CD8-positive, alpha-beta memory T cell (primary cell): ENCODE measurements at regions not wholly inside any gene's neighbourhood (a gene's known extent, or its start where the extent isn't known, plus 50 kb on each side); places are given as distances from the start of the nearest gene placed in this dataset.

ENCODE experiments used
- CTCF ChIA-PET: fragments of 350-600 bp; sonication (Branson Sonifier 250); formaldehyde crosslinking; loops from one replicate; lab custom pipeline; 2021; ENCODE audit warnings: antibody characterized with exemption; lab: Charles Lee
- POLR2A ChIA-PET: fragments of 350-600 bp; sonication (Branson Sonifier 250); formaldehyde crosslinking; loops from one replicate; lab custom pipeline; 2021; ENCODE audit warnings: antibody characterized with exemption; lab: Charles Lee
- DNase-seq, 5 donors: peaks; one replicate each; pipeline versions ENCODE4 v3.0.0 to v3.0.0-alpha.2; 2020 to 2022; ENCODE audit warnings: mixed read lengths in 1 of 5
- H3K27ac ChIP-seq: one replicate; pipeline ENCODE4 v1.7.0; 2013; ENCODE audit warnings: low read depth, mild to moderate bottlenecking, low read length, moderate library complexity
- H3K27me3 ChIP-seq: 2 replicates; pipeline ENCODE4 v1.7.0; 2013; ENCODE audit warnings: low read length, mild to moderate bottlenecking; ENCODE audit not compliant: insufficient read depth, poor library complexity, severe bottlenecking
- H3K36me3 ChIP-seq: 2 replicates; pipeline ENCODE4 v1.7.0; 2013; ENCODE audit warnings: mild to moderate bottlenecking, low read length, moderate library complexity; ENCODE audit not compliant: insufficient read depth
- H3K4me1 ChIP-seq: 2 replicates; pipeline ENCODE4 v1.7.0; 2013; ENCODE audit warnings: mild to moderate bottlenecking, low read length, moderate library complexity; ENCODE audit not compliant: insufficient read depth
- H3K4me3 ChIP-seq: 2 replicates; pipeline ENCODE4 v1.7.0; 2013; ENCODE audit warnings: mild to moderate bottlenecking, low read length
- H3K9me3 ChIP-seq: 2 replicates; pipeline ENCODE4 v1.7.0; 2013; ENCODE audit warnings: mild to moderate bottlenecking, low read length
- H3K27ac Mint-ChIP-seq, 8 donors: one replicate each; pipeline ENCODE4 v1.8.0; 2020 to 2021; ENCODE audit warnings: mixed read lengths in 8 of 8, mild to moderate bottlenecking in 6 of 8, inconsistent platforms in 3 of 8, moderate library complexity in 3 of 8
- H3K27me3 Mint-ChIP-seq, 2 donors: one replicate each; pipeline ENCODE4 v1.8.0; 2020 to 2021; ENCODE audit warnings: mixed read lengths in 2 of 2, mild to moderate bottlenecking in 1 of 2, moderate library complexity in 1 of 2
- H3K36me3 Mint-ChIP-seq, 3 donors: one replicate each; pipeline ENCODE4 v1.8.0; 2020 to 2021; ENCODE audit warnings: mixed read lengths in 3 of 3, inconsistent platforms in 1 of 3, mild to moderate bottlenecking in 1 of 3
- H3K4me1 Mint-ChIP-seq, 3 donors: one replicate each; pipeline ENCODE4 v1.8.0; 2020 to 2021; ENCODE audit warnings: mixed read lengths in 3 of 3, inconsistent platforms in 1 of 3, mild to moderate bottlenecking in 1 of 3
- H3K4me3 Mint-ChIP-seq, 7 donors: one replicate each; pipeline ENCODE4 v1.8.0; 2020 to 2021; ENCODE audit warnings: mixed read lengths in 7 of 7, mild to moderate bottlenecking in 6 of 7, moderate library complexity in 4 of 7, inconsistent platforms in 2 of 7
- H3K9me3 Mint-ChIP-seq, 5 donors: one replicate each; pipeline ENCODE4 v1.8.0; 2020 to 2022; ENCODE audit warnings: mixed read lengths in 5 of 5, mild to moderate bottlenecking in 3 of 5, moderate library complexity in 2 of 5, inconsistent platforms in 1 of 5

DNA sequence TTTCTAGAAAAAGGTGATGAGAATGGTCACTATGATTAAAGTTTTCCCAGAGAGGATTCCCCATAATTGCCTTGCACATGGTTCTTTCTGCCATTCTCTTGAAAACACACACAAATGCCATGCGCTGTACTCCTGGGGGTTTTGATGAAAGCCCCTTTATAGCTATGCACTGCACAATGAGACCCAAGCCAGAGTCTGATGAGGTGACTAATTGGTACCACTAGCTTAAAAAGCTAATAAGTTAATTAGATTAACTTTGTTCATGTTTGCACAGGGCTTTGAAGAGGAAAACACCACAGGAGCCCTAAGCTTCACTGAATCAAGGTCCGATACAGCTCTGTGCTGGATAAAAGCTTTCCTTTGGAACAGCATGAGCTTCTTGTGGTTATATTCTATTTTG lies 132.2 kb downstream of the NKX6-1 start:
- DNase-seq = no peak
- H3K4me1 Mint-ChIP-seq = no peaks in the 10 kb centered on the region
- no peak overlapping the region for H3K27ac Mint-ChIP-seq
- no peaks in the 10 kb centered on the region for H3K36me3 Mint-ChIP-seq
- no peaks in the 10 kb centered on the region for H3K36me3 ChIP-seq
- ChIA-PET CTCF (no interaction called here), POLR2A (no interaction called here)
- no peaks in the 10 kb centered on the region for H3K9me3 ChIP-seq
- H3K27ac ChIP-seq = no peak overlapping the region
- no peaks in the 10 kb centered on the region for H3K4me1 ChIP-seq
- H3K4me3 Mint-ChIP-seq = no peak overlapping the region
- H3K4me3 ChIP-seq = no peak overlapping the region
- no peaks in the 10 kb centered on the region for H3K27me3 ChIP-seq
- H3K9me3 Mint-ChIP-seq = peaks cover 0 to 5% (median 0%) of the 10 kb centered on the region in 5 donors
- peaks cover 0 to 7% of the 10 kb centered on the region in 2 donors for H3K27me3 Mint-ChIP-seq

DNA sequence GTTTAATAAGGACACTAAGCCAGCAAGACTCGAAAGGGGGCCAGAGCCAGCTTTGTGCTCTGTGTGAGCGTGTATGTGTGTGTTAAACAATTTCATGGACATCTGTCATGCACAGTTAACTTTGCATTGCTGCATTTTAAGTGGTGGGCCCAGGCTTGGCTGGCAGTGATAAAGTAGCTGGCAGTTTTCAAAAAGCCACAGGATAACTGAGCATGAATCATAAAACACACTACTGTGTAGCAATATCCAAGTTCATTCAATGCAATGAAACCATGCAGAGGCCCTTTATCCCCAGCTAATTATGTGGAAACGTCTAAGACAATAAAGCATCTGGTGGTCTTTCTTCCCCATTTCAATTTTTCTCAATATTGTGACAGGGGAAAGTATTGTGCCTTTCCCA lies 132.9 kb downstream of the NKX6-1 start:
- ChIA-PET CTCF (no interaction called here), POLR2A (no interaction called here)
- Mint-ChIP-seq H3K4me3 (no peak overlapping the region), H3K27me3 (peaks cover 0 to 7% of the 10 kb centered on the region in 2 donors), H3K9me3 (peaks cover 0 to 11% (median 2%) of the 10 kb centered on the region in 5 donors), H3K4me1 (no peaks in the 10 kb centered on the region), H3K36me3 (peaks cover 0 to 5% (median 0%) of the 10 kb centered on the region in 3 donors), H3K27ac (no peak overlapping the region)
- Histone ChIP-seq H3K4me3 (no peak overlapping the region), H3K27me3 (no peaks in the 10 kb centered on the region), H3K36me3 (no peaks in the 10 kb centered on the region), H3K27ac (no peak overlapping the region), H3K9me3 (no peaks in the 10 kb centered on the region), H3K4me1 (no peaks in the 10 kb centered on the region)
- DNase-seq = no peak

DNA sequence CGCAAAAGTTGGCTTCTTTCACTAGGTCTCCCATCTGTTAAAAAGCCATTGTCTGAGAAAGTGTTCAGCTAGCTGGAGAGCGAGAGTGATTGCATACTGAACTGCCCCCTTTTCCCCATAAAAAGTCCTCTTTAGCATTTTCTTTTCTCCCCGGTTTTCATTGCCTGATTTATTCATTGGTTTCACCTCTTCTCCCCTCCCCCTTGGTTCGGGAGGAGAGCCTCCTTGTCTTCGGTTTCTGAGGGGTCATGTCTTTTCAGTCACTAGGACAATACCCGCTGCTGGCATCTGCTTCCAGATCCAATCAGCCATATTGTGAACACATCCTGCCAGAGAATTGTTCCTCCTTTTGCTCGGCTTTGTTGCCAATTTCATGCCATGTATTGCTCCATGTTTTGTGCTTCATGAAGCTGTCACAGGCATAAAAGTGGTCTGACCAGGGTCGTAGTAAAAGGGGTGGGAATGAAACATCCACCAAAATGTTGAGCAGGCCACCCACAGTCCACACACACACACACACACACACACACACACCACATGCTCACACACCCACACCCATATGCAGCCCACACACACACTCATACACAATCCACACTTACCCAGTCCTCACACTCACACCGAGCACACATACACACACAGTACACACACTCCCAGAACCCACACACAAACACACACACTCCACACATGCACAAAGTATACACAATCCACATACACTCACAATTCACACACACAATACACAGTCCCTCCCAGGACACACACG lies 136.0 kb downstream of the NKX6-1 start:
- Mint-ChIP-seq H3K27ac (no peak overlapping the region), H3K9me3 (peaks cover 0 to 14% (median 5%) of the 10 kb centered on the region in 5 donors), H3K4me3 (no peak overlapping the region), H3K36me3 (peaks cover 0 to 5% (median 0%) of the 10 kb centered on the region in 3 donors), H3K27me3 (peaks cover 0 to 7% of the 10 kb centered on the region in 2 donors), H3K4me1 (no peaks in the 10 kb centered on the region)
- DNase-seq = no peak
- H3K27ac ChIP-seq = no peak overlapping the region
- H3K4me1 ChIP-seq = no peaks in the 10 kb centered on the region
- H3K27me3 ChIP-seq = no peaks in the 10 kb centered on the region
- no peaks in the 10 kb centered on the region for H3K9me3 ChIP-seq
- H3K4me3 ChIP-seq = no peak overlapping the region
- POLR2A ChIA-PET = no interaction called here
- no peaks in the 10 kb centered on the region for H3K36me3 ChIP-seq
- CTCF ChIA-PET = no interaction called here

DNA sequence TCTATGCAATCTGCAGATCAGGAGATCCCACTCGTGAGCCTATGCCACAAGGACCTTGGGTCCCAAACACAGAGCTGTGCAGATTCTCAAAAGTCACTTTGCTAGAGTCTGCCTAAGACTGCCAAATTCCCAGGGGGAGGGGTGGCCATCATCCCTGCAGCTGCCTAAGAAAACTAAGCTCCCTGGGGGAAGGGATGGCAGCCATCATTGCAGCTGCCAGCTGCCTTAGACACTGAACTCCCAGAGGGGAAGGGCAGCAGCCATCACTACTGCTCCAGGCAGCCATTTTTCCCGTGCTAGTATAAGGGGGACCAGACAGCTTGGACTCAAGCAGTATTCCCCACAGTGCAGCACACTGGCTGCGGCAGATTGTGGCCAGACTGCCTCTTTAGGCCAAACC lies 156.9 kb downstream of the NKX6-1 start:
- no peak overlapping the region for H3K4me3 ChIP-seq
- POLR2A ChIA-PET = no interaction called here

DNA sequence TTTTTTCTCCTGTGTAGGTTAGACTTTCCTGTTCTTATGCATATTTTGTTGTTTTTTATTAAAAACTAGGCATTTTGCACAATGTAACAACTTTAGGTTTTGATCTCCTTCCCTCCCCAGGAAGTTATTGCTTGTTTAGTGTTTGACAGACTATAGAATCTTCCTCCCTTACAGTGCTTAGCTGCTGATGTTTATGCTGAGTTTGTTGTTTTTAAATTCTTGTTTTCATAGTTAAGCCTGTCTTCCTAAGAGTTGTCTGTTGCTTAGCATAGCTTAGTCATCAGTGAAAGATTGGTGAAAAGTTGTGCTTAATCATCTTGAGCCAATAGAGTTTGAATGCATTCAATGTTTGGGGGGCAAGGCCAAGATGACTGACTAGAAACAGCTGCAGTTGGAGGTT lies 157.5 kb downstream of the NKX6-1 start:
- no peaks in the 10 kb centered on the region for H3K4me1 ChIP-seq
- H3K9me3 ChIP-seq = no peaks in the 10 kb centered on the region
- H3K36me3 ChIP-seq = no peaks in the 10 kb centered on the region
- peaks cover 9 to 28% (median 16%) of the 10 kb centered on the region in 5 donors for H3K9me3 Mint-ChIP-seq
- DNase-seq = no peak
- H3K27ac Mint-ChIP-seq = no peak overlapping the region
- H3K27me3 ChIP-seq = no peaks in the 10 kb centered on the region
- no peak overlapping the region for H3K27ac ChIP-seq
- H3K36me3 Mint-ChIP-seq = no peaks in the 10 kb centered on the region
- no peaks in the 10 kb centered on the region for H3K27me3 Mint-ChIP-seq
- H3K4me3 ChIP-seq = no peak overlapping the region
- no peak overlapping the region for H3K4me3 Mint-ChIP-seq
- ChIA-PET CTCF (no interaction called here), POLR2A (no interaction called here)
- no peaks in the 10 kb centered on the region for H3K4me1 Mint-ChIP-seq

More for the DNA sequence above, 156.9 kb downstream of the NKX6-1 start:
- H3K36me3 Mint-ChIP-seq = no peaks in the 10 kb centered on the region
- Histone ChIP-seq H3K36me3 (no peaks in the 10 kb centered on the region), H3K4me1 (no peaks in the 10 kb centered on the region), H3K27me3 (no peaks in the 10 kb centered on the region), H3K9me3 (no peaks in the 10 kb centered on the region), H3K27ac (no peak overlapping the region)
- DNase-seq = no peak
- H3K27me3 Mint-ChIP-seq = no peaks in the 10 kb centered on the region
- CTCF ChIA-PET = no interaction called here
- no peaks in the 10 kb centered on the region for H3K4me1 Mint-ChIP-seq
- H3K27ac Mint-ChIP-seq = no peak overlapping the region
- H3K9me3 Mint-ChIP-seq = peaks cover 9 to 28% (median 16%) of the 10 kb centered on the region in 5 donors
- no peak overlapping the region for H3K4me3 Mint-ChIP-seq

DNA sequence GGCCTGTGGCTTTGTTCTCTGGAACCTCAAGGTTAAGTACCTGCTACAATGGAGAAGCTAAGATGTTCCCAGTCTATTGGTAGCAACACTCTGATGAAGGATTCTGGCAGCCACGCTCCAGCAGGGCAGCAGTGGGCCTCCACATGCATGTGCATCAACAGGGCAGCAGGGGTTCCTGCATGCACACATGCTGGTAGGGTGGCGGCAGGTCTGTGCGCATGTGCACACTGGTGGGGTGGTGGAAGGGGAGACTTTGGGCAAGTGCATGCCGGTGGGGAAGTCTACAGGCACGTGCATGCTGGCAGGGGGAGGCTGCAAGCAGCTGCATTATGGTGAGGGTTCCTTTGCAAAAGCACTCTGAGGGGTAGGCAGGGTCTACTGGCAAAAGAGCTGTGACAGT lies 160.7 kb downstream of the NKX6-1 start:
- Mint-ChIP-seq H3K9me3 (peaks cover 5 to 29% (median 9%) of the 10 kb centered on the region in 5 donors), H3K27ac (no peak overlapping the region), H3K4me1 (no peaks in the 10 kb centered on the region), H3K27me3 (no peaks in the 10 kb centered on the region), H3K36me3 (no peaks in the 10 kb centered on the region), H3K4me3 (no peak overlapping the region)
- no peak for DNase-seq
- ChIA-PET CTCF (no interaction called here), POLR2A (no interaction called here)
- Histone ChIP-seq H3K4me1 (no peaks in the 10 kb centered on the region), H3K4me3 (no peak overlapping the region), H3K27me3 (no peaks in the 10 kb centered on the region), H3K36me3 (no peaks in the 10 kb centered on the region), H3K9me3 (no peaks in the 10 kb centered on the region), H3K27ac (no peak overlapping the region)

DNA sequence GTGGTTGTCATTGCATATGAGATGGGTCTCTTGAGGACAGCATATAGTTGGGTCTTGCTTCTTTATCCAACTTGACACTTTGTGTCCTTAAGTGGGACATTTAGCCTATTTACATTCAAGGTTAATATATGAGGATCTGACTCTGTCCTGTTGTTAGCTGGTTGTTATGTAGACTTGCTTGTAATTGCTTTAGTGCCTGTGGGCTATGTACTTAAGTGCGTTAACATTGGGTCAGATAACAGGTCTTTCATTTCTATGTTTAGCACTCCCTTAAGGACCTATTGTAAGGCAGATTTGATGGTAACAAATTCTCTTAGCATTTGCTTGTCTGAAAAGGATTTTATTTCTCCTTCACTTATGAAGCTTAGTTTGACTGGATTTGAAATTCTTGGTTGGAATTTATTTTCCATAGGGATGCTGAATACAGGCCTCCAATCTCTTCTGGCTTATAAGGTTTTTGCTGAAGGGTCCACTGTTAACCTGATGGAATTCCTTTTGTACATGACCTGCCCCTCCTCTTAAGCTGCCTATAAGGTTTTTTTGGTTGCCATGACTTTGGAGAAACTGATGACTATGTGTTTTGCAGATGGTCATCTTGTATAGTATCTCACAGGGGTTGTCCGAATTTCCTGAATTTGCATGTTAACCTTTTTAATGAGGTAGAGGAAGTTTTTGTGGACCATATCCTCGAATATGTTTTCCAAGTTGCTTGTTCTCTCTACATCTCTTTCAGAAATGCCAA lies 162.0 kb downstream of the NKX6-1 start:
- Histone ChIP-seq H3K9me3 (no peaks in the 10 kb centered on the region), H3K27ac (no peak overlapping the region), H3K27me3 (no peaks in the 10 kb centered on the region), H3K4me3 (no peak overlapping the region), H3K4me1 (no peaks in the 10 kb centered on the region), H3K36me3 (no peaks in the 10 kb centered on the region)
- H3K36me3 Mint-ChIP-seq = no peaks in the 10 kb centered on the region
- H3K9me3 Mint-ChIP-seq = peaks cover 5 to 29% (median 8%) of the 10 kb centered on the region in 5 donors
- no peak for DNase-seq
- H3K4me3 Mint-ChIP-seq = no peak overlapping the region
- POLR2A ChIA-PET = no interaction called here
- no peaks in the 10 kb centered on the region for H3K27me3 Mint-ChIP-seq
- CTCF ChIA-PET = no interaction called here
- no peaks in the 10 kb centered on the region for H3K4me1 Mint-ChIP-seq
- H3K27ac Mint-ChIP-seq = no peak overlapping the region

DNA sequence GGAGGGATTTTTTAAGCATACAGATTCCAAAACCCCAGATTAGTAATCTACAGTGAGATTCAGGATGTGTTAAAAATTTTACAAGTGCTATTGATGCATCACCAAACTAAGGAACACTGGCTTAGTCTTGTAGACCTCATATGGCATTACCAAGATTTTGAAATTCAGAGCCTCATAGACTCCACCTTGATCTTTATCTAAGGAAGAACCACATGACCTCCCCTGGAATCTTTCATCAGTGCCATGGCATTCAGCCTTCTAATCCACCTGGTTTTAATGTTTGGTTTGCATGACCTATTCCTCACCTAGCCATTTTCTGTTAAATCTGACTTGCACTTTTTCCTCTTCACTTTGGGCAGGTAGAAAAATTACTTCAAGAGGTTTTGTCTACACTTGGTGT lies 171.6 kb downstream of the NKX6-1 start:
- CTCF ChIA-PET = no interaction called here
- no peaks in the 10 kb centered on the region for H3K36me3 Mint-ChIP-seq
- no peak for DNase-seq

More for the DNA sequence above, 171.6 kb downstream of the NKX6-1 start:
- Histone ChIP-seq H3K9me3 (no peaks in the 10 kb centered on the region), H3K27me3 (no peaks in the 10 kb centered on the region), H3K27ac (no peak overlapping the region), H3K4me1 (no peaks in the 10 kb centered on the region), H3K4me3 (no peak overlapping the region), H3K36me3 (no peaks in the 10 kb centered on the region)
- Mint-ChIP-seq H3K27me3 (no peaks in the 10 kb centered on the region), H3K27ac (no peak overlapping the region), H3K4me3 (no peak overlapping the region), H3K9me3 (peaks cover 2 to 21% (median 6%) of the 10 kb centered on the region in 5 donors), H3K4me1 (no peaks in the 10 kb centered on the region)
- POLR2A ChIA-PET = no interaction called here
